WTC11 (cell line): ENCODE measurements at regions not wholly inside any gene's neighbourhood (a gene's known extent, or its start where the extent isn't known, plus 50 kb on each side); places are given as distances from the start of the nearest gene placed in this dataset.
A peak's percentile ranks its signal among the peaks of the same experiment; 100 is the strongest.

ENCODE experiments used
- ATAC-seq: fragments of 200-7000 bp; cut with Tn5 transposase; 2 replicates; pipeline ENCODE4 v1.10.0; 2021; ENCODE audit warnings: mild to moderate bottlenecking, moderate library complexity
- CTCF ChIA-PET: fragments of 300-600 bp; sonication (Branson Sonifier 250); formaldehyde crosslinking; loops from one replicate; lab custom pipeline; 2021; ENCODE audit warnings: antibody characterized with exemption; lab: Charles Lee
- POLR2A ChIA-PET: fragments of 350-600 bp; sonication (Branson Sonifier 250); formaldehyde crosslinking; loops from one replicate; lab custom pipeline; 2021; ENCODE audit warnings: antibody characterized with exemption; lab: Charles Lee
- DNase-seq: peaks from one replicate; pipeline ENCODE4 v3.0.0; 2021; ENCODE audit warnings: low spot score
- H3K27ac Mint-ChIP-seq: 2 replicates; pipeline ENCODE4 v1.8.0; 2021; ENCODE audit warnings: mixed read lengths
- H3K27me3 Mint-ChIP-seq: 2 replicates; pipeline ENCODE4 v1.8.0; 2021; ENCODE audit warnings: low read depth, mild to moderate bottlenecking, moderate library complexity, mixed read lengths
- H3K36me3 Mint-ChIP-seq: 2 replicates; pipeline ENCODE4 v1.8.0; 2021; ENCODE audit warnings: mixed read lengths
- H3K4me1 Mint-ChIP-seq: 2 replicates; pipeline ENCODE4 v1.8.0; 2022; ENCODE audit warnings: mixed read lengths
- H3K4me3 Mint-ChIP-seq: 2 replicates; pipeline ENCODE4 v1.8.0; 2021; ENCODE audit warnings: mild to moderate bottlenecking, moderate library complexity, mixed read lengths
- H3K9me3 Mint-ChIP-seq: 2 replicates; pipeline ENCODE4 v1.8.0; 2021; ENCODE audit warnings: mixed read lengths
- ELF4 ChIP-seq: sonication (generic); formaldehyde crosslinking; IDR thresholded peaks from 2 replicates; pipeline ENCODE4 v1.8.1; 2022; ENCODE audit warnings: low read depth, mild to moderate bottlenecking, moderate library complexity, missing genetic modification reagents
- EMX1 ChIP-seq: fragments of 250-450 bp; sonication (Bioruptor Pico); IDR thresholded peaks from 2 replicates; pipeline ENCODE4 v1.8.0; 2021; ENCODE audit warnings: mild to moderate bottlenecking
- GABPB1 ChIP-seq: sonication (generic); formaldehyde crosslinking; IDR thresholded peaks from 2 replicates; pipeline ENCODE4 v1.8.1; 2023; ENCODE audit warnings: mild to moderate bottlenecking, missing genetic modification reagents
- IRF1 ChIP-seq: sonication (generic); formaldehyde crosslinking; IDR thresholded peaks from 2 replicates; pipeline ENCODE4 v1.8.0; 2023; ENCODE audit warnings: missing genetic modification reagents
- JUN ChIP-seq: sonication (generic); formaldehyde crosslinking; IDR thresholded peaks from 2 replicates; pipeline ENCODE4 v1.8.0; 2023; ENCODE audit warnings: mild to moderate bottlenecking, missing genetic modification reagents
- NFYB ChIP-seq: sonication (generic); formaldehyde crosslinking; conservative IDR thresholded peaks from 2 replicates; pipeline ENCODE4 v1.8.0; 2022; ENCODE audit warnings: low read depth, missing genetic modification reagents
- NR1H2 ChIP-seq: sonication (generic); formaldehyde crosslinking; IDR thresholded peaks from 2 replicates; pipeline ENCODE4 v1.9.0; 2021; ENCODE audit warnings: mild to moderate bottlenecking, moderate library complexity, missing genetic modification reagents
- RELA ChIP-seq: sonication (generic); formaldehyde crosslinking; IDR thresholded peaks from 2 replicates; pipeline ENCODE4 v1.8.1; 2022; ENCODE audit warnings: missing genetic modification reagents, mild to moderate bottlenecking, borderline replicate concordance
- STAT6 ChIP-seq: sonication (generic); formaldehyde crosslinking; conservative IDR thresholded peaks from 2 replicates; pipeline ENCODE4 v1.8.1; 2023; ENCODE audit warnings: mild to moderate bottlenecking, low read depth, missing genetic modification reagents, moderate library complexity
- ZBTB21 ChIP-seq: sonication (generic); formaldehyde crosslinking; IDR thresholded peaks from 2 replicates; pipeline ENCODE4 v1.8.1; 2023; ENCODE audit warnings: mild to moderate bottlenecking, missing genetic modification reagents, borderline replicate concordance
- ZNF317 ChIP-seq: sonication (generic); formaldehyde crosslinking; IDR thresholded peaks from 2 replicates; pipeline ENCODE4 v1.8.1; 2023; ENCODE audit warnings: low read depth, mild to moderate bottlenecking, moderate library complexity, missing genetic modification reagents, borderline replicate concordance
- ZNF532 ChIP-seq: fragments of 250-450 bp; sonication (Bioruptor Pico); IDR thresholded peaks from 2 replicates; pipeline ENCODE4 v1.9.0; 2021; ENCODE audit warnings: mild to moderate bottlenecking, borderline replicate concordance
- ZNF671 ChIP-seq: fragments of 250-450 bp; sonication (Bioruptor Pico); IDR thresholded peaks from 2 replicates; pipeline ENCODE4 v1.8.0; 2021; ENCODE audit warnings: mild to moderate bottlenecking
- TF ChIP-seq, protein P1 (sequence below): sonication (generic); formaldehyde crosslinking; IDR thresholded peaks from 2 replicates; pipeline ENCODE4 v1.8.0; 2022; ENCODE audit warnings: mild to moderate bottlenecking, missing genetic modification reagents
- TF ChIP-seq, protein P2 (sequence below): sonication (generic); formaldehyde crosslinking; IDR thresholded peaks from 2 replicates; pipeline ENCODE4 v1.8.1; 2022; ENCODE audit warnings: low read depth, missing genetic modification reagents, borderline replicate concordance
- TF ChIP-seq, protein P3 (sequence below): sonication (generic); formaldehyde crosslinking; IDR thresholded peaks from 2 replicates; pipeline ENCODE4 v1.8.0; 2022; ENCODE audit warnings: missing genetic modification reagents
- TF ChIP-seq, protein P4 (sequence below): fragments of 250-450 bp; sonication (Bioruptor Pico); IDR thresholded peaks from 2 replicates; pipeline ENCODE4 v1.9.0; 2021; ENCODE audit warnings: mild to moderate bottlenecking

GRCh38 chr4:143091862-143092261, 92.9 kb upstream of the USP38 start:
- H3K27ac Mint-ChIP-seq = 0 out of 2 replicates have a peak overlapping the region, but pooled peaks have one; percentile 17
- H3K4me3 Mint-ChIP-seq = peak overlapping the region; percentile 37
- H3K4me1 Mint-ChIP-seq = peaks cover 31% of the 10 kb centered on the region
- H3K9me3 Mint-ChIP-seq = peaks cover 42% of the 10 kb centered on the region
- H3K36me3 Mint-ChIP-seq = peaks cover 42% of the 10 kb centered on the region
- ChIA-PET POLR2A (no interaction called here), CTCF (interaction anchor here (0.8 kb wide), 1 partner anchor 242 kb away, joined by 3 read pairs; no protein-coding TSS in a partner anchor)
- peaks cover 8% of the 10 kb centered on the region; the same call in 1 of the 2 replicates for H3K27me3 Mint-ChIP-seq
- no peak for ATAC-seq
- no peak for TF ChIP-seq ZBTB21 (CRISPR knock-in tag)
- no peak for TF ChIP-seq ELF4
- TF ChIP-seq, protein P1, sequence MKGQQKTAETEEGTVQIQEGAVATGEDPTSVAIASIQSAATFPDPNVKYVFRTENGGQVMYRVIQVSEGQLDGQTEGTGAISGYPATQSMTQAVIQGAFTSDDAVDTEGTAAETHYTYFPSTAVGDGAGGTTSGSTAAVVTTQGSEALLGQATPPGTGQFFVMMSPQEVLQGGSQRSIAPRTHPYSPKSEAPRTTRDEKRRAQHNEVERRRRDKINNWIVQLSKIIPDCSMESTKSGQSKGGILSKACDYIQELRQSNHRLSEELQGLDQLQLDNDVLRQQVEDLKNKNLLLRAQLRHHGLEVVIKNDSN (CRISPR knock-in tag) = no peak
- TF ChIP-seq ZNF671 (CRISPR knock-in tag) = no peak
- no peak for TF ChIP-seq GABPB1 (CRISPR knock-in tag)
- no peak for TF ChIP-seq JUN
- TF ChIP-seq, protein P2, sequence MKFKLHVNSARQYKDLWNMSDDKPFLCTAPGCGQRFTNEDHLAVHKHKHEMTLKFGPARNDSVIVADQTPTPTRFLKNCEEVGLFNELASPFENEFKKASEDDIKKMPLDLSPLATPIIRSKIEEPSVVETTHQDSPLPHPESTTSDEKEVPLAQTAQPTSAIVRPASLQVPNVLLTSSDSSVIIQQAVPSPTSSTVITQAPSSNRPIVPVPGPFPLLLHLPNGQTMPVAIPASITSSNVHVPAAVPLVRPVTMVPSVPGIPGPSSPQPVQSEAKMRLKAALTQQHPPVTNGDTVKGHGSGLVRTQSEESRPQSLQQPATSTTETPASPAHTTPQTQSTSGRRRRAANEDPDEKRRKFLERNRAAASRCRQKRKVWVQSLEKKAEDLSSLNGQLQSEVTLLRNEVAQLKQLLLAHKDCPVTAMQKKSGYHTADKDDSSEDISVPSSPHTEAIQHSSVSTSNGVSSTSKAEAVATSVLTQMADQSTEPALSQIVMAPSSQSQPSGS = no peak
- TF ChIP-seq, protein P3, sequence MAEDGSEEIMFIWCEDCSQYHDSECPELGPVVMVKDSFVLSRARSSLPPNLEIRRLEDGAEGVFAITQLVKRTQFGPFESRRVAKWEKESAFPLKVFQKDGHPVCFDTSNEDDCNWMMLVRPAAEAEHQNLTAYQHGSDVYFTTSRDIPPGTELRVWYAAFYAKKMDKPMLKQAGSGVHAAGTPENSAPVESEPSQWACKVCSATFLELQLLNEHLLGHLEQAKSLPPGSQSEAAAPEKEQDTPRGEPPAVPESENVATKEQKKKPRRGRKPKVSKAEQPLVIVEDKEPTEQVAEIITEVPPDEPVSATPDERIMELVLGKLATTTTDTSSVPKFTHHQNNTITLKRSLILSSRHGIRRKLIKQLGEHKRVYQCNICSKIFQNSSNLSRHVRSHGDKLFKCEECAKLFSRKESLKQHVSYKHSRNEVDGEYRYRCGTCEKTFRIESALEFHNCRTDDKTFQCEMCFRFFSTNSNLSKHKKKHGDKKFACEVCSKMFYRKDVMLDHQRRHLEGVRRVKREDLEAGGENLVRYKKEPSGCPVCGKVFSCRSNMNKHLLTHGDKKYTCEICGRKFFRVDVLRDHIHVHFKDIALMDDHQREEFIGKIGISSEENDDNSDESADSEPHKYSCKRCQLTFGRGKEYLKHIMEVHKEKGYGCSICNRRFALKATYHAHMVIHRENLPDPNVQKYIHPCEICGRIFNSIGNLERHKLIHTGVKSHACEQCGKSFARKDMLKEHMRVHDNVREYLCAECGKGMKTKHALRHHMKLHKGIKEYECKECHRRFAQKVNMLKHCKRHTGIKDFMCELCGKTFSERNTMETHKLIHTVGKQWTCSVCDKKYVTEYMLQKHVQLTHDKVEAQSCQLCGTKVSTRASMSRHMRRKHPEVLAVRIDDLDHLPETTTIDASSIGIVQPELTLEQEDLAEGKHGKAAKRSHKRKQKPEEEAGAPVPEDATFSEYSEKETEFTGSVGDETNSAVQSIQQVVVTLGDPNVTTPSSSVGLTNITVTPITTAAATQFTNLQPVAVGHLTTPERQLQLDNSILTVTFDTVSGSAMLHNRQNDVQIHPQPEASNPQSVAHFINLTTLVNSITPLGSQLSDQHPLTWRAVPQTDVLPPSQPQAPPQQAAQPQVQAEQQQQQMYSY = no peak
- no peak for TF ChIP-seq ZNF532
- no peak for TF ChIP-seq NFYB (CRISPR knock-in tag)
- no peak for TF ChIP-seq IRF1 (CRISPR knock-in tag)
- TF ChIP-seq, protein P4, sequence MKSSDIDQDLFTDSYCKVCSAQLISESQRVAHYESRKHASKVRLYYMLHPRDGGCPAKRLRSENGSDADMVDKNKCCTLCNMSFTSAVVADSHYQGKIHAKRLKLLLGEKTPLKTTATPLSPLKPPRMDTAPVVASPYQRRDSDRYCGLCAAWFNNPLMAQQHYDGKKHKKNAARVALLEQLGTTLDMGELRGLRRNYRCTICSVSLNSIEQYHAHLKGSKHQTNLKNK (CRISPR knock-in tag) = no peak
- TF ChIP-seq STAT6 (CRISPR knock-in tag) = no peak
- TF ChIP-seq RELA (CRISPR knock-in tag) = no peak
- TF ChIP-seq NR1H2 = no peak
- TF ChIP-seq EMX1 (CRISPR knock-in tag) = no peak
- no peak for TF ChIP-seq ZNF317 (CRISPR knock-in tag)
- DNase-seq = no peak
